ENCODE measurements at regions not wholly inside any gene's neighbourhood (a gene's known extent, or its start where the extent isn't known, plus 50 kb on each side); places are given as distances from the start of the nearest gene placed in this dataset.
"Not testable (repeated sequence)": the region's sequence is repeated elsewhere in the genome, so short reads cannot be mapped to it uniquely, and the experiment has no call there.

GRCh38 chr18:1011349-1011748, 106.7 kb downstream of the ADCYAP1 start:
- Mint-ChIP-seq H3K27ac (no peak overlapping the region), H3K4me3 (no peak overlapping the region), H3K4me1 (no peaks in the 10 kb centered on the region), H3K36me3 (no peaks in the 10 kb centered on the region), H3K9me3 (no peaks in the 10 kb centered on the region), H3K27me3 (no peaks in the 10 kb centered on the region)
- no peak for ATAC-seq (ENCODE audit: low read depth)
- POLR2A ChIA-PET: no interaction called here
- DNase-seq: no peak

GRCh38 chr18:1012775-1013174, 108.1 kb downstream of the ADCYAP1 start:
- ATAC-seq (ENCODE audit: low read depth) (no peak), DNase-seq (no peak)
- Mint-ChIP-seq H3K4me3 (no peak overlapping the region), H3K9me3 (no peaks in the 10 kb centered on the region), H3K27ac (no peak overlapping the region), H3K4me1 (no peaks in the 10 kb centered on the region), H3K36me3 (no peaks in the 10 kb centered on the region), H3K27me3 (no peaks in the 10 kb centered on the region)
- POLR2A ChIA-PET: no interaction called here

- Mint-ChIP-seq H3K9me3 (no peaks in the 10 kb centered on the region), H3K36me3 (no peaks in the 10 kb centered on the region), H3K4me3 (no peak overlapping the region), H3K27me3 (no peaks in the 10 kb centered on the region), H3K27ac (no peak overlapping the region), H3K4me1 (no peaks in the 10 kb centered on the region)
- ATAC-seq (ENCODE audit: low read depth) (no peak), DNase-seq (no peak)
- POLR2A ChIA-PET: no interaction called here
Observed at GRCh38 chr18:1013951-1014350, 109.3 kb downstream of the ADCYAP1 start.

- Mint-ChIP-seq H3K4me3 (no peak overlapping the region), H3K36me3 (no peaks in the 10 kb centered on the region), H3K27ac (no peak overlapping the region), H3K4me1 (no peaks in the 10 kb centered on the region), H3K9me3 (no peaks in the 10 kb centered on the region), H3K27me3 (no peaks in the 10 kb centered on the region)
- DNase-seq (no peak), ATAC-seq (ENCODE audit: low read depth) (no peak)
- POLR2A ChIA-PET: no interaction called here
Observed at GRCh38 chr18:1014509-1014908, 109.8 kb downstream of the ADCYAP1 start.

- Mint-ChIP-seq H3K27me3 (no peaks in the 10 kb centered on the region), H3K9me3 (no peaks in the 10 kb centered on the region), H3K27ac (no peak overlapping the region), H3K36me3 (no peaks in the 10 kb centered on the region), H3K4me3 (no peak overlapping the region), H3K4me1 (no peaks in the 10 kb centered on the region)
- DNase-seq (no peak), ATAC-seq (ENCODE audit: low read depth) (no peak)
- POLR2A ChIA-PET: no interaction called here
Observed at GRCh38 chr18:1014951-1015624, 110.4 kb downstream of the ADCYAP1 start.

GRCh38 chr18:1015777-1016176, 111.1 kb downstream of the ADCYAP1 start:
- H3K36me3 Mint-ChIP-seq: no peaks in the 10 kb centered on the region
- no peak overlapping the region for H3K27ac Mint-ChIP-seq

GRCh38 chr18:1017227-1018058, 112.8 kb downstream of the ADCYAP1 start:
- Mint-ChIP-seq H3K4me1 (no peaks in the 10 kb centered on the region), H3K27me3 (no peaks in the 10 kb centered on the region), H3K36me3 (no peaks in the 10 kb centered on the region), H3K4me3 (no peak overlapping the region), H3K9me3 (no peaks in the 10 kb centered on the region), H3K27ac (no peak overlapping the region)
- ATAC-seq (ENCODE audit: low read depth): no peak
- POLR2A ChIA-PET: no interaction called here
- DNase-seq: no peak

More at GRCh38 chr18:1015777-1016176, 111.1 kb downstream of the ADCYAP1 start:
- Mint-ChIP-seq H3K4me3 (no peak overlapping the region), H3K4me1 (no peaks in the 10 kb centered on the region), H3K9me3 (no peaks in the 10 kb centered on the region), H3K27me3 (no peaks in the 10 kb centered on the region)
- POLR2A ChIA-PET: no interaction called here
- DNase-seq (no peak), ATAC-seq (ENCODE audit: low read depth) (no peak)

- no peaks in the 10 kb centered on the region for H3K36me3 Mint-ChIP-seq
- H3K27me3 Mint-ChIP-seq: no peaks in the 10 kb centered on the region
- POLR2A ChIA-PET: no interaction called here
- ATAC-seq (ENCODE audit: low read depth) (no peak), DNase-seq (no peak)
- H3K9me3 Mint-ChIP-seq: no peaks in the 10 kb centered on the region
- no peak overlapping the region for H3K4me3 Mint-ChIP-seq
- H3K4me1 Mint-ChIP-seq: no peaks in the 10 kb centered on the region
- H3K27ac Mint-ChIP-seq: no peak overlapping the region
Observed at GRCh38 chr18:1018181-1018681, 113.6 kb downstream of the ADCYAP1 start.

- ATAC-seq (ENCODE audit: low read depth): no peak
- Mint-ChIP-seq H3K36me3 (no peaks in the 10 kb centered on the region), H3K4me3 (no peak overlapping the region), H3K27me3 (no peaks in the 10 kb centered on the region), H3K9me3 (no peaks in the 10 kb centered on the region), H3K4me1 (no peaks in the 10 kb centered on the region), H3K27ac (no peak overlapping the region)
- POLR2A ChIA-PET: no interaction called here
- no peak for DNase-seq
Observed at GRCh38 chr18:1019191-1019590, 114.5 kb downstream of the ADCYAP1 start.

- Mint-ChIP-seq H3K27me3 (no peaks in the 10 kb centered on the region), H3K27ac (no peak overlapping the region), H3K4me3 (no peak overlapping the region), H3K36me3 (no peaks in the 10 kb centered on the region), H3K9me3 (no peaks in the 10 kb centered on the region), H3K4me1 (no peaks in the 10 kb centered on the region)
- DNase-seq: no peak
- POLR2A ChIA-PET: no interaction called here
- no peak for ATAC-seq (ENCODE audit: low read depth)
Observed at GRCh38 chr18:1020731-1021344, 116.2 kb downstream of the ADCYAP1 start.

- H3K27me3 Mint-ChIP-seq: no peaks in the 10 kb centered on the region
- POLR2A ChIA-PET: no interaction called here
- H3K4me3 Mint-ChIP-seq: no peak overlapping the region
- no peaks in the 10 kb centered on the region for H3K4me1 Mint-ChIP-seq
- no peak overlapping the region for H3K27ac Mint-ChIP-seq
- DNase-seq: no peak
- H3K9me3 Mint-ChIP-seq: peaks cover 9% of the 10 kb centered on the region
- no peaks in the 10 kb centered on the region for H3K36me3 Mint-ChIP-seq
- no peak for ATAC-seq (ENCODE audit: low read depth)
Observed at GRCh38 chr18:1026930-1027329, 122.3 kb downstream of the ADCYAP1 start.

GRCh38 chr18:1033092-1033491, 128.4 kb downstream of the ADCYAP1 start:
- POLR2A ChIA-PET; H3K36me3 Mint-ChIP-seq; H3K4me1 Mint-ChIP-seq; H3K27ac Mint-ChIP-seq; H3K9me3 Mint-ChIP-seq; ATAC-seq (ENCODE audit: low read depth); DNase-seq; H3K27me3 Mint-ChIP-seq; H3K4me3 Mint-ChIP-seq: not testable (repeated sequence)

GRCh38 chr18:1034971-1035370, 130.3 kb downstream of the ADCYAP1 start:
- POLR2A ChIA-PET: no interaction called here
- no peak overlapping the region for H3K4me3 Mint-ChIP-seq
- H3K4me1 Mint-ChIP-seq: no peaks in the 10 kb centered on the region
- peaks cover 8% of the 10 kb centered on the region for H3K9me3 Mint-ChIP-seq
- no peaks in the 10 kb centered on the region for H3K27me3 Mint-ChIP-seq
- no peak for DNase-seq
- no peaks in the 10 kb centered on the region for H3K36me3 Mint-ChIP-seq
- ATAC-seq (ENCODE audit: low read depth): no peak
- H3K27ac Mint-ChIP-seq: no peak overlapping the region

GRCh38 chr18:1036926-1037325, 132.3 kb downstream of the ADCYAP1 start:
- Mint-ChIP-seq H3K4me3 (no peak overlapping the region), H3K27ac (no peak overlapping the region), H3K36me3 (no peaks in the 10 kb centered on the region), H3K27me3 (no peaks in the 10 kb centered on the region), H3K9me3 (peaks cover 2% of the 10 kb centered on the region), H3K4me1 (no peaks in the 10 kb centered on the region)
- POLR2A ChIA-PET: no interaction called here
- ATAC-seq (ENCODE audit: low read depth) (no peak), DNase-seq (no peak)

Data from activated naive CD8-positive, alpha-beta T cell treated with anti-CD3 and anti-CD28 coated beads, Interleukin-2, amount 10 ng/mL, durations not matched to agents 7 days and 5 days (primary cell).